ENCODE measurements at regions not wholly inside any gene's neighbourhood (a gene's known extent, or its start where the extent isn't known, plus 50 kb on each side); places are given as distances from the start of the nearest gene placed in this dataset.

DNA sequence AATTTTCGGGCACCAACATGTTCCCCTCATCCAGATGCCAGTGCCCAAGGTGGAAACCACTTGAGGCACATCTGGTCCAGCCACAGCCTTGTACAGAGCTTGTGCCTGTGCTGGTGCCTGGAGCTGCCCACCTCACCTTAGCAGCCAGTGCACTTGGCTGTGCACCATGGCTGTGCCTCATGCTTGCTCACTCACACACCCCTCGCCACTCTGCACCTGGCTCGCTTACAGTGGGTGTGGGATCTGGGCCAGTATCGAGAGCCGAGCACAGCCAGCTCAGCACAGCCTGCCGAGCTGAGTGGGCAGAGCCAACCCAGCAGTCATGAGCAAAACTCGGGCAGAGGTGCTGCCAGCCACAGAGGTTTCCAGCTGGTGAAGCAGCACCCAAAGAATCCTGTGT is 139.9 kb upstream of the NUPR2 start (continued):
- TF ChIP-seq BCL11A (IDR thresholded peaks at IDR 0.05; ENCODE audit: low read depth in 2 of 2, low read length in 2 of 2) (no peak), RAD21 (IDR thresholded peaks at IDR 0.05 in 1 of 2, conservative IDR thresholded peaks at IDR 0.05 in 1 of 2; ENCODE audit: low read depth in 2 of 2, low read length in 2 of 2) (no peak)

Data from H1 (cell line).